ENCODE measurements at regions not wholly inside any gene's neighbourhood (a gene's known extent, or its start where the extent isn't known, plus 50 kb on each side); places are given as distances from the start of the nearest gene placed in this dataset.

DNA sequence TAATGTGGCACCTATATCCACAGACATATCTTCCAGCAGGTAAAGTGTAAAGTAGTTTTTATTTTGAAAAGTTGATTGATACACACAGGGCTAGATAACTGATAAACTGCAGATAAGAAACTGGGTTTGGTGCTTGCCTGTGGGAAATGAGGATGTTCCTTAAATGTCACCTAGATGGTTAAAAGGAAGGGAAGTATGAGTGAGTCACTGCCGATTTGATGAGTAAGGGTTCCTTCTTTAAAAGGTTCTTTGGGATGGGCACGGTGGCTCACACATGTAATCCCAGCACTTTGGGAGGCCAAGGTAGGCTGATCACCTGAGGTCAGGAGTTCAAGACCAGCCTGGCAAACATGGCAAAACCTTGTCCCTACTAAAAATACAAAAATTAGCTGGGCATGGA is 73.8 kb upstream of the FRY start:
- TF ChIP-seq, protein P1, sequence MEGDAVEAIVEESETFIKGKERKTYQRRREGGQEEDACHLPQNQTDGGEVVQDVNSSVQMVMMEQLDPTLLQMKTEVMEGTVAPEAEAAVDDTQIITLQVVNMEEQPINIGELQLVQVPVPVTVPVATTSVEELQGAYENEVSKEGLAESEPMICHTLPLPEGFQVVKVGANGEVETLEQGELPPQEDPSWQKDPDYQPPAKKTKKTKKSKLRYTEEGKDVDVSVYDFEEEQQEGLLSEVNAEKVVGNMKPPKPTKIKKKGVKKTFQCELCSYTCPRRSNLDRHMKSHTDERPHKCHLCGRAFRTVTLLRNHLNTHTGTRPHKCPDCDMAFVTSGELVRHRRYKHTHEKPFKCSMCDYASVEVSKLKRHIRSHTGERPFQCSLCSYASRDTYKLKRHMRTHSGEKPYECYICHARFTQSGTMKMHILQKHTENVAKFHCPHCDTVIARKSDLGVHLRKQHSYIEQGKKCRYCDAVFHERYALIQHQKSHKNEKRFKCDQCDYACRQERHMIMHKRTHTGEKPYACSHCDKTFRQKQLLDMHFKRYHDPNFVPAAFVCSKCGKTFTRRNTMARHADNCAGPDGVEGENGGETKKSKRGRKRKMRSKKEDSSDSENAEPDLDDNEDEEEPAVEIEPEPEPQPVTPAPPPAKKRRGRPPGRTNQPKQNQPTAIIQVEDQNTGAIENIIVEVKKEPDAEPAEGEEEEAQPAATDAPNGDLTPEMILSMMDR (IDR thresholded peaks at IDR 0.05): no peak
- no peak for TF ChIP-seq POLR2A (IDR thresholded peaks at IDR 0.05)
